ENCODE measurements at regions not wholly inside any gene's neighbourhood (a gene's known extent, or its start where the extent isn't known, plus 50 kb on each side); places are given as distances from the start of the nearest gene placed in this dataset.

DNA sequence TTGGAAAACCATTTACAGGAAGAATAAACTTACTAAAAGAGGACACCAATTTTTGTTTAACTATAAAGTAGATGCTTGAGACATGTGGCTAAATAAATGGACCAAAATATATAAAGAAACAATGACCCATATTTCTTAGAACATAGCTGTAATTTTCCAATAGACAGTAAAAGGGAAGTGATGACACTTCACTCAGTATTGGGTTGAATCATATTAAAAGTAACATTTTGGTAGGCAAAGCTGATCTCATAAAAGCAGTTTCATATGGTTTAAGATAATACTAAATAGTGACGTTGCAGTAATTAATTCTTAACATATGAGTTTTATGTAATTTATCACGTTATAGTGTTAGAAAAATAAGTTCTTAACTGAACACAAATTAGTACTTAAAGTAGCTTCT lies 308.9 kb upstream of the RUNX1 start:
- TF ChIP-seq, protein P1, sequence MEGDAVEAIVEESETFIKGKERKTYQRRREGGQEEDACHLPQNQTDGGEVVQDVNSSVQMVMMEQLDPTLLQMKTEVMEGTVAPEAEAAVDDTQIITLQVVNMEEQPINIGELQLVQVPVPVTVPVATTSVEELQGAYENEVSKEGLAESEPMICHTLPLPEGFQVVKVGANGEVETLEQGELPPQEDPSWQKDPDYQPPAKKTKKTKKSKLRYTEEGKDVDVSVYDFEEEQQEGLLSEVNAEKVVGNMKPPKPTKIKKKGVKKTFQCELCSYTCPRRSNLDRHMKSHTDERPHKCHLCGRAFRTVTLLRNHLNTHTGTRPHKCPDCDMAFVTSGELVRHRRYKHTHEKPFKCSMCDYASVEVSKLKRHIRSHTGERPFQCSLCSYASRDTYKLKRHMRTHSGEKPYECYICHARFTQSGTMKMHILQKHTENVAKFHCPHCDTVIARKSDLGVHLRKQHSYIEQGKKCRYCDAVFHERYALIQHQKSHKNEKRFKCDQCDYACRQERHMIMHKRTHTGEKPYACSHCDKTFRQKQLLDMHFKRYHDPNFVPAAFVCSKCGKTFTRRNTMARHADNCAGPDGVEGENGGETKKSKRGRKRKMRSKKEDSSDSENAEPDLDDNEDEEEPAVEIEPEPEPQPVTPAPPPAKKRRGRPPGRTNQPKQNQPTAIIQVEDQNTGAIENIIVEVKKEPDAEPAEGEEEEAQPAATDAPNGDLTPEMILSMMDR (IDR thresholded peaks at IDR 0.05 in 8 of 11, conservative IDR thresholded peaks at IDR 0.05 in 3 of 11): no peak
- TF ChIP-seq POLR2A (IDR thresholded peaks at IDR 0.05) (no peak), POLR2AphosphoS5 (IDR thresholded peaks at IDR 0.05) (no peak)

All from spleen (tissue), 7 donors.